HEK293 (cell line): ENCODE measurements at regions not wholly inside any gene's neighbourhood (a gene's known extent, or its start where the extent isn't known, plus 50 kb on each side); places are given as distances from the start of the nearest gene placed in this dataset.

Experiments used
- CTCF ChIA-PET: fragments of 350-600 bp; formaldehyde crosslinking; extraction: SDS; loops from one replicate; lab custom pipeline; 2021; ENCODE audit warnings: antibody characterized with exemption; lab: Yijun Ruan, JAX
- POLR2A ChIA-PET: fragments of 300-600 bp; formaldehyde crosslinking; extraction: SDS; loops from one replicate; lab custom pipeline; 2020; ENCODE audit warnings: antibody characterized with exemption, inconsistent platforms; lab: Yijun Ruan, JAX
- H3K27ac ChIP-seq: fragments of 200-500 bp; sonication (Bioruptor generic); 2 replicates; pipeline ENCODE4 v1.5.1; 2014; ENCODE audit warnings: low read depth, low read length, control low read depth, inconsistent platforms; ENCODE audit errors: extremely low read depth
- H3K36me3 ChIP-seq, 2 experiments: fragments of 200-500 bp in 1 of 2; sonication (Bioruptor generic) in 1 of 2; 1 replicate in 1 of 2; 2 replicates in 1 of 2; pipeline ENCODE4 v1.5.1; 2014 to 2017; ENCODE audit warnings: inconsistent platforms in 2 of 2, low read length in 2 of 2; ENCODE audit not compliant: control insufficient read depth in 2 of 2, insufficient read depth in 1 of 2
- H3K4me1 ChIP-seq: fragments of 200-500 bp; sonication (Bioruptor generic); 2 replicates; pipeline ENCODE4 v1.5.1; 2014; ENCODE audit warnings: mild to moderate bottlenecking, low read length, inconsistent platforms; ENCODE audit not compliant: control insufficient read depth, insufficient read depth
- H3K4me3 ChIP-seq: 2 replicates; pipeline ENCODE4 v1.5.1; 2011; ENCODE audit warnings: low read depth, mild to moderate bottlenecking, control low read depth, low read length, moderate library complexity
- H3K9me3 ChIP-seq: fragments of 200-500 bp; sonication (Bioruptor generic); 2 replicates; pipeline ENCODE4 v1.5.1; 2014; ENCODE audit warnings: low read depth, low read length, inconsistent platforms; ENCODE audit not compliant: control insufficient read depth, insufficient read depth
- ELK4 ChIP-seq: IDR thresholded peaks from 2 replicates; pipeline ENCODE4 v1.6.1; 2011; ENCODE audit warnings: mild to moderate bottlenecking, low read depth, low read length, borderline replicate concordance
- KLF9 ChIP-seq: fragments of 450-650 bp; formaldehyde crosslinking; IDR thresholded peaks from 2 replicates; pipeline ENCODE4 v1.5.1; 2016; ENCODE audit warnings: missing biosample characterization, missing genetic modification characterization, low read depth
- RBAK ChIP-seq: fragments of 450-650 bp; formaldehyde crosslinking; IDR thresholded peaks from 2 replicates; pipeline ENCODE4 v1.5.1; 2016; ENCODE audit warnings: missing biosample characterization, missing genetic modification characterization
- SP7 ChIP-seq: fragments of 450-650 bp; formaldehyde crosslinking; IDR thresholded peaks from 2 replicates; pipeline ENCODE4 v1.5.1; 2016; ENCODE audit warnings: missing biosample characterization, missing genetic modification characterization
- TSHZ1 ChIP-seq: fragments of 450-650 bp; formaldehyde crosslinking; IDR thresholded peaks from 2 replicates; pipeline ENCODE4 v1.5.1; 2016; ENCODE audit warnings: missing biosample characterization, missing genetic modification characterization, borderline replicate concordance
- ZBTB11 ChIP-seq: fragments of 450-650 bp; formaldehyde crosslinking; conservative IDR thresholded peaks from 2 replicates; pipeline ENCODE4 v1.5.1; 2016; ENCODE audit warnings: low read depth, missing biosample characterization, missing genetic modification characterization
- ZBTB26 ChIP-seq: fragments of 450-650 bp; formaldehyde crosslinking; optimal IDR thresholded peaks from 2 replicates; pipeline ENCODE3; 2016; ENCODE audit warnings: missing biosample characterization, mild to moderate bottlenecking, missing genetic modification characterization
- ZBTB44 ChIP-seq: fragments of 450-650 bp; IDR thresholded peaks from 2 replicates; pipeline ENCODE4 v1.5.1; 2018; ENCODE audit warnings: missing biosample characterization, mild to moderate bottlenecking, missing genetic modification characterization
- ZEB2 ChIP-seq: fragments of 450-650 bp; formaldehyde crosslinking; IDR thresholded peaks from 2 replicates; pipeline ENCODE4 v1.5.1; 2016; ENCODE audit warnings: missing biosample characterization, missing genetic modification characterization
- ZNF248 ChIP-seq: fragments of 450-650 bp; formaldehyde crosslinking; IDR thresholded peaks from 2 replicates; pipeline ENCODE4 v1.5.1; 2017; ENCODE audit warnings: missing biosample characterization, missing genetic modification characterization
- ZNF449 ChIP-seq: fragments of 450-650 bp; formaldehyde crosslinking; IDR thresholded peaks from 2 replicates; pipeline ENCODE4 v1.5.1; 2017; ENCODE audit warnings: missing biosample characterization, mild to moderate bottlenecking, missing genetic modification characterization, moderate library complexity
- ZNF521 ChIP-seq: fragments of 450-650 bp; formaldehyde crosslinking; IDR thresholded peaks from 2 replicates; pipeline ENCODE4 v1.5.1; 2017; ENCODE audit warnings: missing biosample characterization, mild to moderate bottlenecking, missing genetic modification characterization
- ZNF548 ChIP-seq: fragments of 450-650 bp; formaldehyde crosslinking; IDR thresholded peaks from 2 replicates; pipeline ENCODE4 v1.5.1; 2016; ENCODE audit warnings: missing biosample characterization, missing genetic modification characterization
- ZNF707 ChIP-seq: fragments of 450-650 bp; formaldehyde crosslinking; IDR thresholded peaks from 2 replicates; pipeline ENCODE4 v1.5.1; 2016; ENCODE audit warnings: missing biosample characterization, missing genetic modification characterization
- ZNF747 ChIP-seq: fragments of 450-650 bp; formaldehyde crosslinking; IDR thresholded peaks from 2 replicates; pipeline ENCODE4 v1.5.1; 2016; ENCODE audit warnings: missing biosample characterization, missing genetic modification characterization
- ZNF830 ChIP-seq: fragments of 450-650 bp; IDR thresholded peaks from 2 replicates; pipeline ENCODE4 v1.5.0; 2018; ENCODE audit warnings: missing biosample characterization, missing genetic modification characterization, low read depth, mild to moderate bottlenecking, moderate library complexity

GRCh38 chr2:210915912-210916311 is 359.5 kb downstream of the CPS1 start:
- no peak overlapping the region for H3K4me3 ChIP-seq
- H3K9me3 ChIP-seq = no peaks in the 10 kb centered on the region
- H3K4me1 ChIP-seq = no peaks in the 10 kb centered on the region
- TF ChIP-seq ELK4 (no peak), KLF9 (no peak), ZNF707 (no peak), TSHZ1 (tag by site-specific recombination) (no peak), ZEB2 (tag by site-specific recombination) (no peak), ZBTB11 (tag by site-specific recombination) (no peak), ZNF248 (tag by site-specific recombination) (no peak), SP7 (tag by site-specific recombination) (no peak), ZNF521 (tag by site-specific recombination) (no peak), ZNF747 (tag by site-specific recombination) (no peak), RBAK (no peak), ZBTB44 (tag by site-specific recombination) (no peak), ZBTB26 (tag by site-specific recombination) (no peak)
- H3K27ac ChIP-seq = no peak overlapping the region
- ChIA-PET POLR2A (no interaction called here), CTCF (interaction anchor here (0.6 kb wide), 1 partner anchor 22 kb away, joined by 3 read pairs; no protein-coding TSS in a partner anchor)
- no peaks in the 10 kb centered on the region for H3K36me3 ChIP-seq

- TF ChIP-seq ZNF548 (tag by site-specific recombination) (no peak), ZNF830 (tag by site-specific recombination) (no peak), ZNF449 (no peak)
- ChIA-PET POLR2A (no interaction called here), CTCF (interaction anchor here (0.7 kb wide), 1 partner anchor 19 kb away, joined by 4 read pairs; no protein-coding TSS in a partner anchor)
Observed at GRCh38 chr2:210917465-210917864, 361.1 kb downstream of the CPS1 start.

More at GRCh38 chr2:210917465-210917864, 361.1 kb downstream of the CPS1 start:
- H3K36me3 ChIP-seq = no peaks in the 10 kb centered on the region
- no peak overlapping the region for H3K27ac ChIP-seq
- no peak overlapping the region for H3K4me3 ChIP-seq
- H3K9me3 ChIP-seq = no peaks in the 10 kb centered on the region
- no peaks in the 10 kb centered on the region for H3K4me1 ChIP-seq
